ENCODE measurements at regions not wholly inside any gene's neighbourhood (a gene's known extent, or its start where the extent isn't known, plus 50 kb on each side); places are given as distances from the start of the nearest gene placed in this dataset.

DNA sequence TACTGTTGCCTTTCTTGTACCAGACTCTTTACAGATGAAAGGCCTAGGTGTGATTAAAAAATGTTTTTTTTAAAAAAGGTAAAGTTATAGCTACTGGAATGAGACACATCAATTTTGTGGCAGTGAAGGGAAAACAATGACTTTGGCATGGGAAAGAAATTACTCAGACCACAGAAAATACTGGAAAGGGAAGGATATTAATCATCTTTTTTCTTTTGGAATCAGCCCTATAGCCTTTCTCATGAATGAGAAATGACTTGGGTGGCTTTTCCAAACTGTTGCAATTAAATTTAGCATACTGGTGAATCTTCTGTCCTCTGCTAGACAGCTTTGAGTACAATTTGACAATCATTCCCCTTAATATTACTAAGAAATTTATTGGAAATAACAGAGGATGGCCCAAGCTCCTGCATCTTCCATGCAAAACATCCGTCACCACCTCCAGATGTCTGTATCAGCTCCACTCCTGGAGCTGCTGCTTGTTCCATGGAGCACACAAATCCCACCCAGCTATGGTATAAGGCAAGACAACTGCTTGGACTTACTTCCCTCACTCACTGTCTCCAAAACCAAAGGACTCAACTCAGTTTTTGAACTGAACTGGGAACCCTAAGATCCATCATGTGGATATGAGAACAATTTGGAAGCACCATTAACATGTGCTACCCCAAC, 97.6 kb upstream of the ARSJ start:
- DNase-seq (ENCODE audit: low spot score in 2 of 2), result no peak
- H3K4me3 ChIP-seq, result no peak overlapping the region

DNA sequence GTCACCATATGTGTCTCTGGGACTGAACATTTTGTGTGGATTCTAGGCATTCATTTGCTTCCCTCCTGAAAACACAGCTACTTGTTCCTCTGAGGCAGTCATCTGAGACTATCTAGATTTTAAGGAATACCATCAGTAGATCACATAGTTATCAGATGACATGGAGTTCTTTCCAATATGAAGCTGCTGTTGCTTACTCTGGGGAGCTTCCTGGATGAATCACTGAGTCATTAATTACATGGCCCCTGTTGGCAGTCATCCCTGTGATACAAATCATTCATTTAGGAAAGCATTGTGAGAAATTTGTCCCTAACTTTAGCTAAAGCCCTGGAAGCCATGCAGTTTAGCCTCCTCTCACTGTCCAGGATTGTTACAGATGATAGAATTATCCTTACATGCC, 98.2 kb upstream of the ARSJ start:
- Histone ChIP-seq H3K27ac (no peak overlapping the region), H3K27me3 (no peaks in the 10 kb centered on the region), H3K4me1 (no peaks in the 10 kb centered on the region), H3K36me3 (no peaks in the 10 kb centered on the region), H3K9me3 (no peaks in the 10 kb centered on the region), H3K4me3 (no peak overlapping the region)
- TF ChIP-seq, protein P1, sequence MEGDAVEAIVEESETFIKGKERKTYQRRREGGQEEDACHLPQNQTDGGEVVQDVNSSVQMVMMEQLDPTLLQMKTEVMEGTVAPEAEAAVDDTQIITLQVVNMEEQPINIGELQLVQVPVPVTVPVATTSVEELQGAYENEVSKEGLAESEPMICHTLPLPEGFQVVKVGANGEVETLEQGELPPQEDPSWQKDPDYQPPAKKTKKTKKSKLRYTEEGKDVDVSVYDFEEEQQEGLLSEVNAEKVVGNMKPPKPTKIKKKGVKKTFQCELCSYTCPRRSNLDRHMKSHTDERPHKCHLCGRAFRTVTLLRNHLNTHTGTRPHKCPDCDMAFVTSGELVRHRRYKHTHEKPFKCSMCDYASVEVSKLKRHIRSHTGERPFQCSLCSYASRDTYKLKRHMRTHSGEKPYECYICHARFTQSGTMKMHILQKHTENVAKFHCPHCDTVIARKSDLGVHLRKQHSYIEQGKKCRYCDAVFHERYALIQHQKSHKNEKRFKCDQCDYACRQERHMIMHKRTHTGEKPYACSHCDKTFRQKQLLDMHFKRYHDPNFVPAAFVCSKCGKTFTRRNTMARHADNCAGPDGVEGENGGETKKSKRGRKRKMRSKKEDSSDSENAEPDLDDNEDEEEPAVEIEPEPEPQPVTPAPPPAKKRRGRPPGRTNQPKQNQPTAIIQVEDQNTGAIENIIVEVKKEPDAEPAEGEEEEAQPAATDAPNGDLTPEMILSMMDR (IDR thresholded peaks at IDR 0.05), result no peak
- TF ChIP-seq EP300 (IDR thresholded peaks at IDR 0.05), result no peak
- no peak for TF ChIP-seq POLR2A (IDR thresholded peaks at IDR 0.05)
- no peak for DNase-seq (ENCODE audit: low spot score in 2 of 2)

More for the DNA sequence above, 97.6 kb upstream of the ARSJ start:
- Histone ChIP-seq H3K4me1 (no peaks in the 10 kb centered on the region), H3K9me3 (no peaks in the 10 kb centered on the region), H3K27me3 (no peaks in the 10 kb centered on the region), H3K27ac (no peak overlapping the region), H3K36me3 (no peaks in the 10 kb centered on the region)
- WGBS, 2 donors, result 95 to 100% methylated on average over 1 of the region's 1 CpG
- TF ChIP-seq, protein P1 (IDR thresholded peaks at IDR 0.05), result no peak
- TF ChIP-seq POLR2A (IDR thresholded peaks at IDR 0.05) (no peak), EP300 (IDR thresholded peaks at IDR 0.05) (no peak)

DNA sequence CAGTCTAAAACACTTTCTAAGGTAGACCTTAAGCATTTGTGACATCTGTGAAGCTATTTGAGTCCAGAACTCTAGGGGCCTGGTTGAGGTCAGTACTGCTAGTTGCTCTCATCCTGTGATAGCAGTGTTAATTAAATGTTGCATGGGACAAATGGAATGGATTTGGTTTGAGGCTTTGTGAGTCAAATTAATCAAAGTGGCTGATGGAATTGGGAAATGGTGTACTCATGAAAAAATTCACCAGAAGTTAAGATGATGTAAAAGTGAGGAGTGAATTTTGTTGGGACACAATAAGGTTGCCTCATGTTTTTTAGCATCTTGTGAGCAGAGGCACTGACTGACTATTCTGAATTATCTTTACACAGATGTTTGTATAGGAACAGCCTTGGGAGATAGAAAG, 99.2 kb upstream of the ARSJ start:
- Histone ChIP-seq H3K36me3 (no peaks in the 10 kb centered on the region), H3K27me3 (no peaks in the 10 kb centered on the region), H3K4me3 (no peak overlapping the region), H3K27ac (no peak overlapping the region), H3K9me3 (no peaks in the 10 kb centered on the region), H3K4me1 (no peaks in the 10 kb centered on the region)
- DNase-seq (ENCODE audit: low spot score in 2 of 2), result no peak
- TF ChIP-seq POLR2A (IDR thresholded peaks at IDR 0.05) (no peak), EP300 (IDR thresholded peaks at IDR 0.05) (no peak)
- TF ChIP-seq, protein P1 (IDR thresholded peaks at IDR 0.05), result no peak

DNA sequence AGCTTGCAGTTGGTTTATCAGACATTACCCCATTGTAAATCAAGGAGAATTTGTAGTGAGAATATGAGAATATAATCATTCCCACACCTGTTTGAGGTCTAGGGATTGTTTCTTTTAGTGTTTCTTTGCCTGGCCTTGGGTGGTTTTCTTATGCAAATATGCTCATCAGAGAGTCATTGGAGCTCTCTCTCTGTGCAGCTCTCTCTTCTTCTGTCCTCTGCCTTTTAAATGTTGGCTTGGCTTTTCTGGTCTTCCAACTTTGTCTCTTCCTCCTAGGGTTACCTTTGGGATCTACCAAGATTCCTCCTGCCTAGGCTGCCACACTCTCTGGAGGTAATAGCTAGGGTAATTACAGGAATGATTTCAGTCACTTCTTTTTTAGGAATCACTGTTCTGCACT, 102.3 kb upstream of the ARSJ start:
- no peak overlapping the region for H3K4me3 ChIP-seq
- no peaks in the 10 kb centered on the region for H3K36me3 ChIP-seq
- no peaks in the 10 kb centered on the region for H3K9me3 ChIP-seq
- no peak for DNase-seq (ENCODE audit: low spot score in 2 of 2)
- no peaks in the 10 kb centered on the region for H3K4me1 ChIP-seq
- H3K27me3 ChIP-seq, result no peaks in the 10 kb centered on the region
- no peak overlapping the region for H3K27ac ChIP-seq
- TF ChIP-seq EP300 (IDR thresholded peaks at IDR 0.05) (no peak), POLR2A (IDR thresholded peaks at IDR 0.05) (no peak)
- TF ChIP-seq, protein P1 (IDR thresholded peaks at IDR 0.05), result no peak

DNA sequence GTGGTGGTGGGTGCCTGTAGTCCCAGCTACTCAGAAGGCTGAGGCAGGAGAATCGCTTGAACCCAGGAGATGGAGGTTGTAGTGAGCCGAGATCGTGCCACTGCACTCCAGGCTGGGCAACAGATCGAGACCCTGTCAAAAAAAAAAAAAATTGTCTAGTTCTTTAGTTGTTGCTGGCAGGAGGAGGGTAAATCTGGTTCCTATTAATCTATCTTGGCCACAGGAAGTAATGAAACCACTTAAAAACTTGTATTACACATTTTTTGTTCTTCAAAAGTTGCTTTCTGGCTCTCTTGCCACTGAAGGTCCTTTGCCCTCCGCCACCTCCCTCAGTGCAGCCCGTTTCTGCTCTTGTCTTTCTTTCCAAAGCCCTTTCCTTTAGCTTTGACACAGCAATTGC, 102.9 kb upstream of the ARSJ start:
- H3K27ac ChIP-seq, result no peak overlapping the region
- DNase-seq (ENCODE audit: low spot score in 2 of 2), result no peak
- H3K4me1 ChIP-seq, result no peaks in the 10 kb centered on the region
- no peaks in the 10 kb centered on the region for H3K27me3 ChIP-seq
- TF ChIP-seq EP300 (IDR thresholded peaks at IDR 0.05) (no peak), POLR2A (IDR thresholded peaks at IDR 0.05) (no peak)
- TF ChIP-seq, protein P1 (IDR thresholded peaks at IDR 0.05), result no peak
- no peaks in the 10 kb centered on the region for H3K9me3 ChIP-seq
- 76 to 78% methylated on average over 6 of the region's 6 CpGs for WGBS, 2 donors
- H3K36me3 ChIP-seq, result no peaks in the 10 kb centered on the region
- H3K4me3 ChIP-seq, result no peak overlapping the region
